GM19467 (cell line): ENCODE measurements at regions not wholly inside any gene's neighbourhood (a gene's known extent, or its start where the extent isn't known, plus 50 kb on each side); places are given as distances from the start of the nearest gene placed in this dataset.

Experiments
- ATAC-seq: cut with Tn5 transposase; IDR thresholded peaks from one replicate; pipeline ENCODE4 v1.9.1; 2021; ENCODE audit warnings: mild to moderate bottlenecking, moderate library complexity; ENCODE audit not compliant: unreplicated experiment

GRCh38 chr7:121810831-121811672, 61.9 kb upstream of the PTPRZ1 start:
- no peak for ATAC-seq

GRCh38 chr7:121807078-121807477, 65.9 kb upstream of the PTPRZ1 start:
- no peak for ATAC-seq

GRCh38 chr7:121803039-121803438, 69.9 kb upstream of the PTPRZ1 start:
- no peak for ATAC-seq

GRCh38 chr7:121800916-121801675, 71.9 kb upstream of the PTPRZ1 start:
- no peak for ATAC-seq

GRCh38 chr7:121798896-121799295, 74.1 kb upstream of the PTPRZ1 start:
- no peak for ATAC-seq

GRCh38 chr7:121798453-121798840, 74.5 kb upstream of the PTPRZ1 start:
- no peak for ATAC-seq

- ATAC-seq = no peak
These were observed 75.1 kb upstream of the PTPRZ1 start for GRCh38 chr7:121797657-121798452.

- ATAC-seq = no peak
These were observed 75.9 kb upstream of the PTPRZ1 start for GRCh38 chr7:121796936-121797656.

- no peak for ATAC-seq
These were observed 76.6 kb upstream of the PTPRZ1 start for GRCh38 chr7:121796381-121796780.

GRCh38 chr7:121795736-121796135, 77.2 kb upstream of the PTPRZ1 start:
- no peak for ATAC-seq

GRCh38 chr7:121793716-121794115, 79.2 kb upstream of the PTPRZ1 start:
- ATAC-seq = no peak

- ATAC-seq = no peak
These were observed 95.3 kb upstream of the PTPRZ1 start for GRCh38 chr7:121777672-121778071.

- no peak for ATAC-seq
These were observed 98.4 kb upstream of the PTPRZ1 start for GRCh38 chr7:121774563-121774962.

- no peak for ATAC-seq
These were observed 106.3 kb upstream of the PTPRZ1 start for GRCh38 chr7:121766676-121767075.

GRCh38 chr7:121761399-121761798, 111.6 kb upstream of the PTPRZ1 start:
- no peak for ATAC-seq

- ATAC-seq = no peak
These were observed 117.0 kb upstream of the PTPRZ1 start for GRCh38 chr7:121755818-121756552.

- ATAC-seq = no peak
These were observed 117.7 kb upstream of the PTPRZ1 start for GRCh38 chr7:121755286-121755685.

GRCh38 chr7:121753944-121754343, 119.0 kb upstream of the PTPRZ1 start:
- no peak for ATAC-seq

- ATAC-seq = no peak
These were observed 120.3 kb upstream of the PTPRZ1 start for GRCh38 chr7:121752706-121753105.

GRCh38 chr7:121748546-121748945, 124.4 kb upstream of the PTPRZ1 start:
- no peak for ATAC-seq
